NB4 (cell line): ENCODE measurements at regions not wholly inside any gene's neighbourhood (a gene's known extent, or its start where the extent isn't known, plus 50 kb on each side); places are given as distances from the start of the nearest gene placed in this dataset.

Experiments used
- MYC ChIP-seq: IDR thresholded peaks from 2 replicates; pipeline ENCODE4 v1.6.1; 2011; ENCODE audit warnings: low read depth, low read length
- POLR2A ChIP-seq: IDR thresholded peaks from 2 replicates; pipeline ENCODE4 v1.6.1; 2011; ENCODE audit warnings: mild to moderate bottlenecking; ENCODE audit not compliant: insufficient read length; ENCODE audit errors: extremely low read depth
- TF ChIP-seq, protein P1 (sequence below): IDR thresholded peaks from one replicate; pipeline ENCODE4 v1.5.1; 2012; ENCODE audit warnings: low read depth, low read length
- TF ChIP-seq, protein P2 (sequence below): IDR thresholded peaks from 2 replicates; pipeline ENCODE4 v1.6.1; 2011; ENCODE audit warnings: low read depth, low read length

DNA sequence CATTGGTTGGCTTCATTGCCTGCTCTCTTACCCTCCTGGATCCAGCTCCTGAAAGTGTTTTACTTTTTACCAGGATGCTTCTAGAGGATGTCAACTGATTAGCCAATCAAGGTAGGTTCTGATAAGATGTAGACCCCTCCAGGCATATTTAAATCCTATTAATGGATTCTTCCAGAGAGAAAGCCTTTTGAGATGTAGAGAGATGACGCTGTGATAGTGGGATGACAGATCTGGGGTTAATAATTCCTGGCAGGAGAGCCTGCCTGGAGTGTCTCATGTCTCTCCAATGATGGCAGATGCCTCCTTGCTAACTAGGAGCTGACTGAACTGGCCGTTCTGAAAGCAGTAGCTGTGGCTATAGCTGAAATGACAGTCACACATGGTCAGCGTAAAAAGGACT, 116.9 kb upstream of the DTNBP1 start:
- TF ChIP-seq, protein P1, sequence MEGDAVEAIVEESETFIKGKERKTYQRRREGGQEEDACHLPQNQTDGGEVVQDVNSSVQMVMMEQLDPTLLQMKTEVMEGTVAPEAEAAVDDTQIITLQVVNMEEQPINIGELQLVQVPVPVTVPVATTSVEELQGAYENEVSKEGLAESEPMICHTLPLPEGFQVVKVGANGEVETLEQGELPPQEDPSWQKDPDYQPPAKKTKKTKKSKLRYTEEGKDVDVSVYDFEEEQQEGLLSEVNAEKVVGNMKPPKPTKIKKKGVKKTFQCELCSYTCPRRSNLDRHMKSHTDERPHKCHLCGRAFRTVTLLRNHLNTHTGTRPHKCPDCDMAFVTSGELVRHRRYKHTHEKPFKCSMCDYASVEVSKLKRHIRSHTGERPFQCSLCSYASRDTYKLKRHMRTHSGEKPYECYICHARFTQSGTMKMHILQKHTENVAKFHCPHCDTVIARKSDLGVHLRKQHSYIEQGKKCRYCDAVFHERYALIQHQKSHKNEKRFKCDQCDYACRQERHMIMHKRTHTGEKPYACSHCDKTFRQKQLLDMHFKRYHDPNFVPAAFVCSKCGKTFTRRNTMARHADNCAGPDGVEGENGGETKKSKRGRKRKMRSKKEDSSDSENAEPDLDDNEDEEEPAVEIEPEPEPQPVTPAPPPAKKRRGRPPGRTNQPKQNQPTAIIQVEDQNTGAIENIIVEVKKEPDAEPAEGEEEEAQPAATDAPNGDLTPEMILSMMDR, result no peak
- TF ChIP-seq POLR2A (no peak), MYC (no peak)
- TF ChIP-seq, protein P2, sequence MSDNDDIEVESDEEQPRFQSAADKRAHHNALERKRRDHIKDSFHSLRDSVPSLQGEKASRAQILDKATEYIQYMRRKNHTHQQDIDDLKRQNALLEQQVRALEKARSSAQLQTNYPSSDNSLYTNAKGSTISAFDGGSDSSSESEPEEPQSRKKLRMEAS, result no peak
